ENCODE measurements at regions not wholly inside any gene's neighbourhood (a gene's known extent, or its start where the extent isn't known, plus 50 kb on each side); places are given as distances from the start of the nearest gene placed in this dataset.

GRCh38 chr6:21764989-21765388, 171.4 kb downstream of the SOX4 start:
- TF ChIP-seq POLR2AphosphoS5 (IDR thresholded peaks at IDR 0.05; ENCODE audit: low read depth), result no peak
- no peak for TF ChIP-seq REST (IDR thresholded peaks at IDR 0.05; ENCODE audit: insufficient replicate concordance, low read depth)
- no peak for TF ChIP-seq SPI1 (IDR thresholded peaks at IDR 0.05; ENCODE audit: borderline replicate concordance, low read depth)
- TF ChIP-seq CTCF (IDR thresholded peaks at IDR 0.05; ENCODE audit: insufficient read depth, low read length), result no peak
- no peak for TF ChIP-seq GABPA (IDR thresholded peaks at IDR 0.05; ENCODE audit: low read depth)
- no peak overlapping the region for H3K4me3 ChIP-seq (replicated peaks; ENCODE audit: insufficient read depth, low read length)
- H3K27ac ChIP-seq (replicated peaks), result no peak overlapping the region
- no peak for DNase-seq (ENCODE audit: low read depth in 1 of 2, low spot score in 1 of 2)
- H3K27me3 ChIP-seq (ENCODE audit: insufficient read depth, poor library complexity, severe bottlenecking), result no peaks in the 10 kb centered on the region

- no peaks in the 10 kb centered on the region for H3K27me3 ChIP-seq (ENCODE audit: insufficient read depth, poor library complexity, severe bottlenecking)
- no peak for DNase-seq (ENCODE audit: low read depth in 1 of 2, low spot score in 1 of 2)
- no peak overlapping the region for H3K4me3 ChIP-seq (replicated peaks; ENCODE audit: insufficient read depth, low read length)
- H3K27ac ChIP-seq (replicated peaks), result no peak overlapping the region
- TF ChIP-seq GABPA (IDR thresholded peaks at IDR 0.05; ENCODE audit: low read depth) (no peak), SPI1 (IDR thresholded peaks at IDR 0.05; ENCODE audit: borderline replicate concordance, low read depth) (no peak), POLR2AphosphoS5 (IDR thresholded peaks at IDR 0.05; ENCODE audit: low read depth) (no peak), REST (IDR thresholded peaks at IDR 0.05; ENCODE audit: insufficient replicate concordance, low read depth) (no peak), CTCF (IDR thresholded peaks at IDR 0.05; ENCODE audit: insufficient read depth, low read length) (no peak)
Observed at GRCh38 chr6:21767891-21768648, 174.5 kb downstream of the SOX4 start.

- H3K27me3 ChIP-seq (ENCODE audit: insufficient read depth, poor library complexity, severe bottlenecking), result no peaks in the 10 kb centered on the region
- TF ChIP-seq SPI1 (IDR thresholded peaks at IDR 0.05; ENCODE audit: borderline replicate concordance, low read depth), result no peak
- no peak for TF ChIP-seq GABPA (IDR thresholded peaks at IDR 0.05; ENCODE audit: low read depth)
- TF ChIP-seq REST (IDR thresholded peaks at IDR 0.05; ENCODE audit: insufficient replicate concordance, low read depth), result no peak
- no peak for TF ChIP-seq POLR2AphosphoS5 (IDR thresholded peaks at IDR 0.05; ENCODE audit: low read depth)
- no peak for TF ChIP-seq CTCF (IDR thresholded peaks at IDR 0.05; ENCODE audit: insufficient read depth, low read length)
- H3K4me3 ChIP-seq (replicated peaks; ENCODE audit: insufficient read depth, low read length), result no peak overlapping the region
- H3K27ac ChIP-seq (replicated peaks), result no peak overlapping the region
- DNase-seq (ENCODE audit: low read depth in 1 of 2, low spot score in 1 of 2), result no peak
Observed at GRCh38 chr6:21769405-21769861, 175.9 kb downstream of the SOX4 start.
